GM11168 (cell line): ENCODE measurements at regions not wholly inside any gene's neighbourhood (a gene's known extent, or its start where the extent isn't known, plus 50 kb on each side); places are given as distances from the start of the nearest gene placed in this dataset.

ENCODE experiments used
- in situ Hi-C: fragments of 300-500 bp; cut with MboI; formaldehyde crosslinking; loops from one replicate; pipeline ENCODE4 v1.12.0; 2022; ENCODE audit warnings: low sequenced_read_pairs; ENCODE audit not compliant: unreplicated experiment

DNA sequence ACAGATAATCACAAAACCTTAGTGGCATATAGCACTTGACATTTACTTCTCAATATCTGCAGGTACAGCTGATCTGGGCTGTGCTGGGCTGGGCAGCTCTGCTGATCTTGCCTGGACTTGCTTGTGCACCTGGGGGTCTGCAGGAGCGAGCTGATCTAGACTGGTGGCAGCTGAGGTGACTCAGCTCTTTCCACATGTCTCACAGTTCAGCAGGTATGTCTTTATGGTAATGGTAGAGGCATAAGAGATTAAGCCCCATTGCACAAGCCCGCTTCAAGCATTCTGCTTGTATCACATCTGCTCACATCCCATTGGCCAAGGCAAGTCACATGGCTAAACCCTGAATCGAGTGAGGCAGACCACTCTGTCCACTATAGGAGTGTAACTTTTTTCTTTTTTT is 506.7 kb downstream of the BCOR start:
- in situ Hi-C loops = no loop called here

DNA sequence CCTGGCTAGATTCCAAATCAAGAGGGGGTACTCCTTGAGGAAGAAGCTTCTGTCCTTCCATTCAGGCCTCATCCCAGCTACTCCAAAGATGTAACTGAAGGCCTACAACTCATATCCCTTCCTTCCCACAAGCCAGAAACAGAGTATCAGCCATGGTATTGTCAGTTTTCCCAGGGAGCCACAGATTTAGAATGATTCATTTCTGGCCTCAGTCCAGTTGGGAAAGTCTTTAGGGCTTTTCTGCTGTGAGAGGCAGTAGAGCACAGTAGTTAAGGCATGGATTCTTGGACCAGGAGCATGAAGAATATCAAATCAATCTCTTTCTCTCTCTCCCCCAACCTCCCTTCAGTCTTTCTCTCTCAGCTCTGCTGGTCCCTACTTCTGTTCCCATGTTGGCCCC is 505.0 kb downstream of the BCOR start:
- in situ Hi-C loops = no loop called here

DNA sequence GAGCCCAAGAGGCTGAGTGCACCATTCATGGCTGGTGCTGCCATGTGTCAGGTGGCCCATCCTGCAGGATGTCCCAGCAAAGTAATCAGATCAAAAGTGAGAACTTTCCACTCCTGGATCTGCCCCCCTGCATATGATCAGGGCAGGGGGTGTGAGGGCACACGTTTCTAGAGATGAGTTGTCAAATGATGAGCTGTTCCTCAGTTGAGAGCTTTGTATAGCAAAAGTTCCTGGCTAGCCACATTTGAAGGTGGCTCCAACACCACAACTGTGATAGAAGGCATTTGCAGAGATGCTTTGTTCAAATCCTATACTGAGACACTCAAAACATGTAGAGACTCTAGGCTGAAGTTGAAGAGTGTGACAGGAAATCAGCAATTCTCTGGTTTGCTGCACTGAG is 501.8 kb downstream of the BCOR start:
- in situ Hi-C loops = no loop called here

DNA sequence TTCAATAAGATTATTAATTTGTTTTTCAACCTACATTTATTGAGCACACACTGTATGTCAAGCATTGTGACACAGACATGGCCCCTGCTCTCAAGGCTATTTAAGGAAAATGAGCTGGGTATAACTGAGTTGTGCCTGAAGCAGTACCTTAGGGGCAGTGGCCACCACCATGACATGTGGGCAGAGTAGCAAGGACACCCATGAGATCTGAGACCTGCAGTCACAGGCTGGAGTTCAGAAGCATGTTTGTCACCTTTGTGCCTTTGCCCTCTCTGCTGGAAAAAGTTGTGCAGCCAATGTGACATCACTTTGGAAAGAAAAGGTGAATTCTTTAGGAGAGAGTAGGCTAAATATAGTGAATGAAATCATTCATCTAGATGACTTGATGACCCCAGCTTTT is 501.3 kb downstream of the BCOR start:
- in situ Hi-C loops = no loop called here

DNA sequence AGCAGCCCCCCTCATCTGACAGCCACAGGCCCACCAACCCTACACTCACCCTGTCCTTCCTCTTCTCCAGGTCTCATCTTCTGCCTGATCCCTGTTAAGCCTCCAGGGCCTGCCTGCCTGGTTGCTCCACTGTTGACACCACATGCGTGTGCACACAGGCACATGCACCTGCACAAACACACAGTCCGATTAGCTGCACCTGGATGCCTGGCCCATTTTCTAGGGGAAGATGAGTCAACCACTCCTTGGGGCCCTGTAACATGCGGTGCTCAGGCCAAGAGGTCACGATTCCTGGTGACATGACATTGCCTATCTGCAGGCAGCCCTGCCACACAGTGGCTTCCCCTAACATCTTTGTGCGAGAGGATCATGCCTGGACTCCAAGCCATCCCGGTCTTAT is 498.4 kb downstream of the BCOR start:
- in situ Hi-C loops = no loop called here

DNA sequence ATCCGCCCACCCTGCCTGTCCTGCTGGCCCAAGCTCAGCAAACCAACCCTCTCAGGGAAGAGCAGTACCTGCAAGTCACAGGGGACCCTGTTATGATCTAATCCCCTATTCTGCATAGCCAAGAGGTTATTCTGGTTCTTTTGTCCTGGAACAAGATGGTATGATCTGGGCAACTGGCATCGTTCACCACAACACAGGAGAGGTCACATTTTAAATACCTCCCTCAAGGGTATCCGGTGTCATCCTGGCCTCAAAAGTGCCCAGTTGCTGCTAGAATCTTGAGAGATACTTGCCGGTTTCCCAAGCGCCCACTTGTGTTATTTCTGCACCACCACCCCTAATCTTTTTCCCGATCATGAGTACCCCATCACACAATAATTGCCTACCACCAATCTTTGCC is 497.5 kb downstream of the BCOR start:
- in situ Hi-C loops = no loop called here

DNA sequence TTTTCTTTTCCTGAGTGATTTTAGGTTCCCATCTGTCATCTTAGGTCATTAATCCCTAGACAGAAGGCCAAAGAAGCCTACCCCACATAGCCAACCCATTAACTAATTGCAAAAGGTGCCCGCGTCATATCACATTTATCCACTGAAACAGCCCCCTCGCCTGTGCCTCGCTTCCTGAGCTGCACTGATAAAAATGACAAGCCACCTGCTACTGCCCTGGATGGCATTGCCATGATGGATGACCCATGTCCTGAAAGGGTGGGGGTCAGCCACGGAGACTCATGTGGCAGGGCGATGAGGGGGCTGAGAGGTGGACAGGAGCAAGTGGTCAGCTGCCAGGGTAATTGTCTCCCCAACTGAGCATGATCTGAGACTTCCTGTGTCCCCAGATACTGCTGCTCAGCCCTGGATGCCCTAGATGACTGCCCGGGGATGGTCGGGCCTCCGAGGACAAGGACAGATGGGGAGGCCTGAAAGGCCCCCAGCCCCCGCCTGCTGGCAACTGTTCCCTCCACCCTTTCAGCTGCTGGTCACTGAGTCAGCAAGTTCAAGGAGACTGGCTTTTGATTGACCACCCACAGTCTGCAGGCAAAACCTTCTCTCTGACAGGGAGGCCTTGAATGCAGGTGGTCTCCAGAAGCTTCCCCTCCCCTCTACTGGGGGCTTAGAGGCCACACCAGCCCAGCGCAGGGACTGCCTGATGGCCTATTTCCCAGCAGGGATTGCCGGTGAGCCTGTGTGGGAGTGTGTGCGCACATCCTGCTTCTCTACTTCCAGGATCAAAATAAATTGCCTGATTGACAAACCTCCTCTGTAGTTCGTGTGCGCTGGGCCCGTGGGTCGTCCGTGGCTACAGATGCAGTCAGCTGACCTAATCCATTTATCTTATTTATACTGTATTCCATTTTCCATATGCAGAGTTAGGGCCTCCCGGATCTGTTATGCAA is 496.3 kb downstream of the BCOR start:
- in situ Hi-C loops = no loop called here

DNA sequence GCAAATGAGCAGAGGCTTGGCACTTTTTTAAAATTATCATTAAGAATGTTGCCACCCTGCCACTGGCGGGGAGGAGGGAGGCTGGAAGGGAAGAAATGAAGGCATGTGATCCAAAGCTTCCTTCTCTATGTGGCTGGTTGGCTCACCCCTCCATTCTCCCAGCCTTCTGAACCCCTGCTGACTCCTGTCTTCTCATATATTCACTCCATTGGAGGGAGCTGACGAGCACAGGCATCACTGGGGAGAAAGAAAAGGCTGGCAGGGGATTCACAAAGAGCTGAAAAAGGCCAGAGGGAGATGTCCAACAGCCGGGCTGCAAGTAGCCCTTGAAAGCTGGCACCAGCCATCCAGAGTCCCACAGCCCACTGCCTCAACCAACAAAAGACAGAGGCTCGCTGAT is 495.6 kb downstream of the BCOR start:
- in situ Hi-C loops = no loop called here

DNA sequence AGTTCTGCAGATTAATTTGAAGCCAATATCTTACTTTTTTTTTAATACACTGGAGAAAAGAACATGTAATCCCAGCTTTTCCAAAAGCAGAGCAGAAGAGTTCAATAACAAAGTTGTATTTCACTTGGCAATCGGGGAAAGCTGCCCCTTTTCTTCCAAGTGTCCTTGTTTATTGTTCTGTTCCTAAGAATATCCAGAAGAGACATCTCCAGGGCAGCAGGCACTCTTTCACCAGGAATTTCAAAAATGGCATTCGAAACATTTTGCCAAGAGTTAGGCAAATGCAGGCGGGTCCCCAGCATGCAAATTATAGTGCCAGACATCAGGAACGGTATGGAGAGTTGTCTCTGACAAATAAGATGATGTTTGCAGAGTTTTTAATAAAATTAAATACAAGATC is 494.5 kb downstream of the BCOR start:
- in situ Hi-C loops = no loop called here

DNA sequence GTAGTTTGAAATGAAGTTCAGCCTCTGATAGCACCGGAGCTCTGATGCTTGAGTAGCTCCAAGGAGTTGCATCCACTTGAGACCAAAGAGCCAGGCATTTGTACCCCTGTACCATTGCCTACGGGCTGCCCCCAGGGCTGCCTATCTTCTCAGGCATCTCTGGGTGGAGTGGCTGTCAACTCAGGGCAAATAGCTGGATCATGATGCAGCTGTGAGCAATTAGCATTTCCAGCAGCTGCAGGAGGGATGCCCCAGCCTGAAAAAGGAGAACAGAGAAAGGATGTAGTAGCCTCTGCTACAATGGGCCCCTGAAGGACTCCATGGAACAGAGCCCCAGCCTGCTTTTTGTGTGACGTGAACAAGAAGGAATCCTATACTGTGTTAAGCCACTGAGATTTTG is 492.6 kb downstream of the BCOR start:
- in situ Hi-C loops = no loop called here

DNA sequence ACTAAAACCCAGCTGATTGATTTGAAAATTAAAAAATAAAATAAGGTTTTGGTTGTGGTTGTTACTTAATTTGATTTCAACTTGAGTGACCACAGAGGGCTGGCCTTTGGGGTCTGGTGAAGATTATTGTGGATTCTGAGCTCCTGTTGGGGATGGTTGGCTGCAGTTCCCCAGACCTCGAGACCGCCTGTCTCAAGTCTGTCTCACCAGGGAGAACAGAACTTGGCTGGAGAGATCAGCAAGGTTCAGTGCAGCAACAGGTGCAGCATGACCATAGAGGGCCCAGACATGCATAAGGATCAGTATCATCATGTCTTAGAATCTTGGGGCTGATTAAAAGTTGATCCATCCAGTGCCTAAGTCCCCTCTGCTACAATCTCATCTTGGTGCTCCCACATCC is 491.9 kb downstream of the BCOR start:
- in situ Hi-C loops = no loop called here

DNA sequence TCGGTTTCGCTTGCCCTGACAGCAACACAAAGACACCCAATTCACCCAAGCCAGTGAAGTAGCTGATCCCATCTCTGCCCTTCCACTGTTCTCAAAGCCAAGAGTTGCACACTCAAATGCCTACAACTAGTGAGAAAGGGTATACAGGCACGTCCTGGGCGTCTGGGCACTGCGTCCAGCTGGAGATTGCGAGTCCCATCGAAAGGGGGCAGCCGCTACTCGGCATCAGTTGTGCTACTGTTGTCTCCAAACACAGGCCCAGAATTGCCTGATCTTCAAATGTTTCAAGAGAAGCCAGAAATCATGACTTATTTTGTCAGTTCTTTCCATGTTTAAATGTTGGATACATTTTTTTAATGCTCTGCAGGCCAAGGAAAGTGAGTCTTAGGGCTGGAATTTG is 487.8 kb downstream of the BCOR start:
- in situ Hi-C loops = no loop called here

DNA sequence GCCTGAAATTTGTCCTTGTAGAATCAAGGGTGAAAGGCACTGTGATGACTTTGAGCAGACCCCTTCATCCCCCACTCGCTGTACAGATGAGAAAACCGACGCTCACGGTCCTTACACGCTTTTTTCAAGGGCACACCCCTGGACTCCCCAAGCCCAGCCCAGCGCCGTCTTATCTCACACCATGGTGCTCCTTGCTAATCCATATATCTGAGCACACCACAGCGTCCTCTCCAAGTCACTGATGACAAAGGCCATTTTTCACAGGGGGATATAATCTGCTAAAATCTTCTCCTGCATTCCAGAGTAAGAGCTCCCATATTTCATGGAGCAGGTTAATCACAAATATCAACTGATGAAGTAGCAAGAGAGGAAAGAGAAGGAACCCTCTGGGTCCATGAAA is 486.3 kb downstream of the BCOR start:
- in situ Hi-C loops = no loop called here

DNA sequence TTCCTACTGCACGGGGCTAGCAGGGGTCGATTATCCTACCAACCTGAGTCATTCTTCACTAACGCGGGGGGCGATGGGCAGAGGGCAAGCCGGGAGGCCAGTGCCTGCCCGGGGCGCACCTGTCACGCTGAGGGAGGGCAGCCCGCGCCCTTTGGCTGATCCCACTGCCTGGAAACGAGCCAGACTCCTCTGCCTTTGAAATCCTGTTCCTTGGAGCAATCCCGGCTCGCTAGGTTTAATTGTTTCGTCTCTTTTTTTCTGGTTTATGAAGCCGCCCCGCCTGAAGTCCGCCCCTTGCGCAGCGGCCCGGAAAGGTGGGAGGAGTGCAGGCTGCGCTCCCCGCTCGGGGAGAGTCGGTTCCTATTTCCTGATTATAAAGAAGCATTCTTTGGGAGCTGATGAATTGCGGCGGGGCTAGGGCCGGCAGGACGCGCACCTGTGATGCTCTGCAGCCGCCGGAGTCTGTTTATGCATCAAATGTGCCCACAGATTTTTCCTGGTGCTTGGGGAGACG is 484.2 kb downstream of the BCOR start:
- in situ Hi-C loops = no loop called here

DNA sequence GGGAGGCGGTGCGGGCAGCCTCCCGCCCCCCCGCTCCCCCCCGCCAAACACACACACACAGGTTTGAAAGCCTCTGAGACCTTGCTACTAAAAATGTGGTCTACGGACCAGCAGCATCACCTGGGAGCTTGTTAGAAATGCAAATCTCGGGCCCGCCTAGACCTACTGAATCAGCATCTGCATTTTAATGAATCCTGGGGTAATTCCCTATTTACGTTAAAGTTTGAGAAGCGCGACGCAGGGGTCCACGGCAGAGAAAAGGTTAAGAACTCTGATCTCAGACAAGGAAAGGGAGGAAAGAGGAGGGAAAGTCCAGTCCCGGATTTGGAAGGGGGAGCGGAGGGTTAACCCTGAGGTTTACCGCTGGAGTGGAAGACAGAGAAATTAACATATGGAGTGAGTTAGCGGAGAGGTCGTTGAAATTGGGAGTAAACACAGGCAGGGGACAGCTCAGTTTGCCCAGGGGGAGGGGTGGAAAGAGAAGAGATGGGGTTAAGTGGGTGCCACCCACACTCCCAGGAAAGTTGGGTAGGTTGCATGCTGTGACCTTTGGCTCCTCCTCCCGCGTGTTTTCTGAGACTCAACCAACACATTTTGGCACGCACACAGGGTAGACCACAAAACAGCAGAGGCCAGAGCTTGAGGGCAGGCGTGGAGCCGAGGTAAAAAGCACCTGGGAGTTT is 483.6 kb downstream of the BCOR start:
- in situ Hi-C loops = no loop called here

DNA sequence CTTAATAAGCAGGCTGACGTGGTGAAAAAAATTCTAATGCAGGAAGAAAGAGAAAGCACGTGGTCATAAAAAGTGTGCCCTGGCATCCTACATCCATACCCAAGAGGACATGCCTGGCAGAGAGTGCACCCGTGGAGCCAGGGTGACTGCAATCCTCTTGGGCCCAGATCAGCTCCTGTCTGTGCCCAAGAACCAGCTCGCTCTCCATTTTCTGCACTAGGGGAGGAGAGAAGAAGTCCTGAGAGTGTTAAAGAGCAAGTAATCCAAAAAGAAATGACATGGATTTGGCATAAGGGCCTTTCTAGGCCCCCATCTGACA is 483.1 kb downstream of the BCOR start:
- in situ Hi-C loops = no loop called here

DNA sequence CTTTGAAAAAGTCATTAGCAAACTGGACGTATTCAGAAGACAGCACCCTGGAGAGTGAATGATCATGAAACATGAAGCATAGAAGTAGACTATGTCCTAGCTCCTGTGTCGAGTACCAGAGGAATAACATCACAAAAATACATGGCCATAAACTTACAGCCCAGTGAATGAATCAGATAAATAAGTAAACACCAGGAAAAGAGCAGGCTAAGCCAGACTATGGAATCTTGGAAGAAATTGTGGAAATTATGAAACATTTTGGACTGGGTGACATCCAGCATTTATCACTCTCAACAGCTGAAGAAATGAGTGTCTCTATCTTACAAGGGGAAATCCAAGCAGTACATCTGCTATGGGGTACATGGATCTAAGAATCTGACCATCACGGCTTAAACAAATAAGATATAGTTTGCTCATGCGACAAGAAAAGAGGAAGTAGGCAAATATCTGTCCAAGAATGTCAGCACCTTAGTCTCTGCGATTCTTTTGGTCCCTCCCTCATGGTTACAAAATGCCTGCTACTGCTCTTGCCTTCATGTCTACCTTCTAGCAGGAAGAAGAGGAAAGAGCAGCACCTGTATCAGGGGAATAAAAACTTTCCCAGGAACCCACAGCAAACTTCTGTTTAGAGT is 481.5 kb downstream of the BCOR start:
- in situ Hi-C loops = no loop called here

DNA sequence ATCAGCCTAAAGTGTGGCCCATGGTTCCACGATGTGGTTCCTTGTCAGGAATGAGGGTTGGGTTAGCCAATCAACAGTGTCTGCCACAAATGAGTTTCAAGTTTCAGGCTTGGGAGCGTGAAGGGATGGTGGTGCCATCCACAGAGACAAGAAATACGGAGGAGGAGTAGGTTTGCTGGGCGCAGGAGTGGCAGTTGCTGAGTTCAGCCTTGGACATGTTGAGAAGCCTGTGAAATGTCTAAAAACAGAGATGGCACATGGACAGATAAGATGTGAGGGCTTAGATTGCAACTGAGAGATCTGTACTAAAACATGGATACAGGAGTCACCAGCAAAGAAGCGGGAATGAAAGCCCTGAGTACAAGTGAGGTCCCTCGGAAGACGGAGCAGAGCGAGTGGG is 481.0 kb downstream of the BCOR start:
- in situ Hi-C loops = no loop called here

DNA sequence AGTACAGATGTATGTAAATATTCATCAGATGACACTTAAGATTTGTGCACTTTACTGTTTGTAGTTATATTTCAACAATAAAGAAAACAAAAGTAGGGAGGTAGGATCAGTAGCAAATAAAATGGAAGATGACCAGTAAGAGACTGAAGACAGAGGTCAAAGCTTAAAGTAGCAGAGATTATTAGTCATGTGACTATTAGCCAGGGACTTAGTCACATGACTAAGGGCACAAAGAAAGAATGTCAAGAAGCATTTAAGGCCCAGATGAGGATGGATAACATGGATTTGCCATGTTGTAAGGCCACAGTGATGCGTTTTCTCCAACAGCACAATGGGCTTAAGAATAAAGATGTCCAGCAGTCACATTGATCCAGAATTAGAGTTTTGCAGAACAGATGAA is 479.6 kb downstream of the BCOR start:
- in situ Hi-C loops = no loop called here

DNA sequence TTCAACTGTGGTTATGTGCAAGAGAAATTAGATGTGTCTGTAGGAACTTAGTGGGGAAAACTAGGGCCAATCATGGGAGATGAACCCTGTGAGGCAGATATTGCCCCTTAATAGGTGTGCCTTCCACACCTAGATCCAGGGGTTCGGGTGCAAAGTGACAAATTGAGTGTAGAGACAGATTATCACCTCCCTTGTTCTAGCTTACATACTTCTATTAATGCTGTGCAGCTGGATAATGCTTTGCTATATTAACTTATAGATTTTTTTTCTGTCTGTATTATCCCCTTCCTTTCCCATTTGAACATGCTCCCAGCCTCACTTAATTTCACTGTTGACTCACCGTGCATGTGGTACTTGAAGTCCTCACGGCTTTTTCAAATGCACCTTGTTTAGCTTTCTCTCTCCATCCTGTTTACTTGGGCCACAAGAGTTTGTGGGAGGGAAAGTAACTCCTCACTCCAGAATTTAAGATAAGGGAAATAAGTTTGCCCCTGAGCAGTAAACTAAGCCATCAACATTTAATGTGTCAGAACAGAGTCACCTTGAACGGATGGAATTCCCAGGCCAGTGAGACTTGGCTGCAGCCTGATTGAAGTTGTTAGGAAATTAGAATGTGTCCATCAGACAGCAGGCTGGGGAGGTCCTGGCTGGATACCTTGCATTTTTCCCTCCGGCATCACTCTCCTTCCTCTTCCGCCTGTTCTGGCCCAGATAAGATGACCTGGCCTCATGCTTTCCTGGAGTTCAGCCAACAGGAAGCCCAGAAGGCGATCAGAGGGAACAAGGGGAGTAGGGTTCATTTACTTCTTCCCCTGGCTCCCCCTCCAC is 478.4 kb downstream of the BCOR start:
- in situ Hi-C loops = no loop called here
